Trophoblast cell (in vitro differentiated cells and primary cell): ENCODE measurements at regions not wholly inside any gene's neighbourhood (a gene's known extent, or its start where the extent isn't known, plus 50 kb on each side); places are given as distances from the start of the nearest gene placed in this dataset.

ENCODE experiments used
- DNase-seq, 2 donors: peaks; one replicate each; pipeline ENCODE4 v3.0.0-alpha.2; 2016
- H2AFZ ChIP-seq: 2 replicates; pipeline ENCODE4 v1.6.1; 2013; ENCODE audit warnings: low read length, moderate library complexity, mild to moderate bottlenecking; ENCODE audit not compliant: insufficient read depth, poor library complexity
- H2AK5ac ChIP-seq: 2 replicates; pipeline ENCODE4 v1.6.1; 2013; ENCODE audit warnings: mild to moderate bottlenecking, low read length
- H2BK120ac ChIP-seq: 2 replicates; pipeline ENCODE4 v1.6.1; 2013; ENCODE audit warnings: low read length, mild to moderate bottlenecking, moderate library complexity; ENCODE audit not compliant: insufficient read depth, poor library complexity
- H2BK12ac ChIP-seq: 2 replicates; pipeline ENCODE4 v1.6.1; 2013; ENCODE audit warnings: mild to moderate bottlenecking, low read length, moderate library complexity
- H2BK5ac ChIP-seq: 2 replicates; pipeline ENCODE4 v1.6.1; 2013; ENCODE audit warnings: low read length, low read depth, moderate library complexity, mild to moderate bottlenecking; ENCODE audit not compliant: poor library complexity
- H3K14ac ChIP-seq: 2 replicates; pipeline ENCODE4 v1.6.1; 2013; ENCODE audit warnings: mild to moderate bottlenecking, low read length
- H3K18ac ChIP-seq: 2 replicates; pipeline ENCODE4 v1.6.1; 2013; ENCODE audit warnings: mild to moderate bottlenecking, low read length
- H3K23ac ChIP-seq: 2 replicates; pipeline ENCODE4 v1.6.1; 2013; ENCODE audit warnings: low read length
- H3K27ac ChIP-seq: 2 replicates; pipeline ENCODE4 v1.5.1; 2013; ENCODE audit warnings: low read depth, mild to moderate bottlenecking, inconsistent platforms, low read length, moderate library complexity
- H3K27me3 ChIP-seq: 2 replicates; pipeline ENCODE4 v1.6.1; 2013; ENCODE audit warnings: inconsistent platforms, mild to moderate bottlenecking, low read length, moderate library complexity; ENCODE audit not compliant: insufficient read depth
- H3K36me3 ChIP-seq, 2 experiments: 1 replicate in 1 of 2; 2 replicates in 1 of 2; pipeline ENCODE4 v1.6.1; 2013; ENCODE audit warnings: low read length in 2 of 2, mild to moderate bottlenecking in 2 of 2, moderate library complexity in 1 of 2; ENCODE audit not compliant: insufficient read depth in 2 of 2, control insufficient read depth in 1 of 2
- H3K4ac ChIP-seq: 2 replicates; pipeline ENCODE4 v1.6.1; 2013; ENCODE audit warnings: low read depth, mild to moderate bottlenecking, low read length, moderate library complexity
- H3K4me1 ChIP-seq, 2 experiments: 1 replicate in 1 of 2; 2 replicates in 1 of 2; pipeline ENCODE4 v1.6.1; 2013; ENCODE audit warnings: low read length in 2 of 2, mild to moderate bottlenecking in 2 of 2, moderate library complexity in 1 of 2; ENCODE audit not compliant: insufficient read depth in 2 of 2, control insufficient read depth in 1 of 2
- H3K4me2 ChIP-seq: 2 replicates; pipeline ENCODE4 v1.6.1; 2013; ENCODE audit warnings: inconsistent platforms, mild to moderate bottlenecking, low read length, moderate library complexity
- H3K4me3 ChIP-seq: 2 replicates; pipeline ENCODE4 v1.5.1; 2013; ENCODE audit warnings: mild to moderate bottlenecking, low read depth, low read length, inconsistent platforms
- H3K79me1 ChIP-seq: one replicate; pipeline ENCODE4 v1.6.1; 2013; ENCODE audit warnings: low read length
- H3K79me2 ChIP-seq: 2 replicates; pipeline ENCODE4 v1.6.1; 2013; ENCODE audit warnings: low read length, mild to moderate bottlenecking; ENCODE audit not compliant: control insufficient read depth, insufficient read depth, poor library complexity
- H3K9ac ChIP-seq: 2 replicates; pipeline ENCODE4 v1.6.1; 2013; ENCODE audit warnings: mild to moderate bottlenecking, low read length
- H3K9me3 ChIP-seq: 2 replicates; pipeline ENCODE4 v1.6.1; 2013; ENCODE audit warnings: low read depth, mild to moderate bottlenecking, control low read depth, inconsistent platforms, low read length; ENCODE audit not compliant: insufficient read depth
- H4K12ac ChIP-seq: 2 replicates; pipeline ENCODE4 v1.6.1; 2013; ENCODE audit warnings: low read depth, mild to moderate bottlenecking, low read length, moderate library complexity
- H4K8ac ChIP-seq: 2 replicates; pipeline ENCODE4 v1.6.1; 2013; ENCODE audit warnings: low read depth, mild to moderate bottlenecking, low read length, moderate library complexity
- H4K91ac ChIP-seq: one replicate; pipeline ENCODE4 v1.6.1; 2013; ENCODE audit warnings: low read depth, mild to moderate bottlenecking, low read length, moderate library complexity
- WGBS: extraction: QIAGEN DNeasy Blood & Tissue Kit; methylation state at CpG from one replicate; pipeline ENCODE4 v1.1.7; 2013; ENCODE audit warnings: missing lambda C conversion rate; ENCODE audit not compliant: insufficient read length, insufficient coverage; ENCODE audit errors: extremely low coverage; 5-methylcytosine and 5-hydroxymethylcytosine counted together

DNA sequence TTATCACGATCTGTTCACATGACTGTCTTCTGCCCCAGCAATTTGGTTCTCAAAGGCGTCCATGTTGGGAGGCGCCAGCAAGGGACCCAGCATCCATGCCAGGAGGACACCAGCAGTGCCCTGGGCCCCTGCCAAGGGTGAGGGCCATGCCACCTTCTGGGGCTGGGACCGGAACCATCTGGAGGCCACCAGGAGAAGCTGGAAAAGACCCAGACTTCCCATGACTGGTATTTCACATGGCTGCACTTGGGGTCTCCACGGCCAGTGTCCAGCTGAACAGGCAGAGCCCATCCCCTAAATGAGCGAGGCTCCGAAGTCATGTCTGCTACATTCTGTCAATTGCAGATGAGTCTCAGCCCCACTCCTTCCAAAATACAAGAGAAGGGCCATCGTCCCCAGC is 306.8 kb upstream of the HS6ST1 start:
- no CpG with 5 or more reads among the region's 8 CpGs for WGBS
- Histone ChIP-seq H2AFZ (no peak overlapping the region), H2BK120ac (no peak overlapping the region), H3K36me3 (no peaks in the 10 kb centered on the region), H4K91ac (no peak overlapping the region), H2BK12ac (no peak overlapping the region), H3K79me2 (no peaks in the 10 kb centered on the region), H2AK5ac (no peak overlapping the region), H3K9me3 (no peaks in the 10 kb centered on the region), H3K14ac (no peak overlapping the region), H3K27ac (no peak overlapping the region), H4K8ac (no peak overlapping the region), H4K12ac (no peak overlapping the region), H3K23ac (no peak overlapping the region), H3K9ac (no peak overlapping the region), H3K4me3 (no peak overlapping the region), H2BK5ac (no peak overlapping the region), H3K27me3 (no peaks in the 10 kb centered on the region), H3K4me1 (peaks cover 0 to 2% of the 10 kb centered on the region in 2 experiments), H3K4me2 (no peak overlapping the region), H3K79me1 (no peaks in the 10 kb centered on the region), H3K4ac (no peak overlapping the region), H3K18ac (no peak overlapping the region)
- DNase-seq: no peak

DNA sequence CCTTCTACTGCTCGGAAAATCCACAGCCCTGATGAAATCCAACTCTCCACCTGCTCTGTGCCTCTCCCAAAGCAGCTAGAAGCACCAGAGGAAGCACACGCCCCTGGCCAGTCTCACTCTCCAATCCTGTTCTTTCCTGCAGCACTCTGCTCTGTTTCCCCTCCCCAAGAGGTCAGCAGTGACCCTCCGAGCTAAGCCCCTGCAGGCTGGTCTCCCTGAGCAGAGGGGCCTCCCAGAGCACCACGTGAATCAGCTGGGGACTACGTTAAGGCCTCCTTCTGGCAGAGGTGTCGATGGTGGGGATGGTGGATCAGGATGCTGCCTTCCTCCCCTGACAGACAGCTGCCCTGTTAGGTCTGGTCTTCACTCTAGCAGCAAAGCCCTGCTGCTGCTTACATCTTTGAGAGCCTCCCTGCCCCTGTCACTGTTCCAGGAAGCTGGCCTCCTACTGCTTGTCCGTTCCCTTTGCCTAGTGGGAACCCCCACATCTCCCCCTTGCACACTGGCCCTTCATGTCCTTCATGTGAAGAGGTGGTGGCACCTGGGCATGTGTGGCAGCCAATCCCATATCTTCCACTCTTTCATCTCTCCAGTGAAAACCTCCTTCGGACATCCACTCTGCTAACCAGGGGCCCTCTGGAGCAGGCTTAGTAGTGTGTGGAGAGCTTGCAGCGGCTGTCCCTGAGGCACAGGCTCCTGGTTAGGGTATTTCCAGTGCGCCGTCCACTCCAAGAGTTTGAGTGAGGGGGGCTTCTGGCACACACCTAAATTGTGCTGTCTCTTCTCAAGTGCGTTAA is 307.5 kb upstream of the HS6ST1 start:
- no CpG with 5 or more reads among the region's 12 CpGs for WGBS

DNA sequence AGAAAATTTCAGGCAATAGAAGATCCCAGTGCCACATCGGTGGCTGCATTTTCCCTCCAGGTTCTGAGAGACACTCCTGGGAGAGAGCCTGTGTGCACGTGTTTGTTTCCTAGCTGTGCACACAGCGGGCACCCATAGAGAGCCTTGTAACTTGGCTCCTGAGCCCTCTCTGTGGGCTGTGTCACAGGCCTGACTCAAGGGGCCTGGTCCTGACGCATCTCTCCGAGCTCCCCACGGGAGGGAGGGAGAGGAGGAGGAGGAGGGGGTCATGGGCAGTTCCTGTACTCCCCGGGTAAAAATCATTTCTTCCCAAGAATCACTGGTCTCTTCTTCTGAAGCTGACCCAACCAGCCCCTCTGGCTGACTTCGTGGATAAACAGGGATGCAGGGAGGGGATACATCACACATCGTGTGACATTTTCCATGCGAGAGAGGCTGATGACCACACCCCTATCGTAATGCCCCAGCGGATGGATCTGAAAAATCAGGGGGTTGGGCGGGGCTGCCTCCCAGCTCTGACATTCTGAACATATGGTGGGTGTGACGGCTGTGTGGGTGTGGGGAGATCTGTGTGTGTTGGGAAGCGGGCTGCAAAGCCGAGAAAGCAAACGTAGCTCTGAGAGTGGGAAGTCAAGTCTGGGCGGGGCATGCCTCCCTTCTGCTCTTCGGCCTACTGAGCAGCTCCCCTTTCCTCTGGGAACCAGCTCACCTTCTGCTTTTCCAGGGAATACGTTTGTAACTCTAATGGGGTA is 308.3 kb upstream of the HS6ST1 start:
- Histone ChIP-seq H2AFZ (no peak overlapping the region), H3K14ac (no peak overlapping the region), H3K4me1 (peaks cover 0 to 2% of the 10 kb centered on the region in 2 experiments), H2BK120ac (no peak overlapping the region), H3K4ac (no peak overlapping the region), H4K12ac (no peak overlapping the region), H3K36me3 (no peaks in the 10 kb centered on the region), H3K79me2 (no peaks in the 10 kb centered on the region), H3K9me3 (no peaks in the 10 kb centered on the region), H3K4me2 (no peak overlapping the region), H4K91ac (no peak overlapping the region), H3K9ac (no peak overlapping the region), H3K23ac (no peak overlapping the region), H3K79me1 (no peaks in the 10 kb centered on the region), H3K27ac (no peak overlapping the region), H2BK5ac (no peak overlapping the region), H3K27me3 (no peaks in the 10 kb centered on the region), H2BK12ac (no peak overlapping the region), H3K4me3 (no peak overlapping the region), H2AK5ac (no peak overlapping the region), H3K18ac (no peak overlapping the region), H4K8ac (no peak overlapping the region)
- no CpG with 5 or more reads among the region's 20 CpGs for WGBS
- no peak for DNase-seq

More for the DNA sequence above, 307.5 kb upstream of the HS6ST1 start:
- Histone ChIP-seq H3K27me3 (no peaks in the 10 kb centered on the region), H2AFZ (no peak overlapping the region), H3K4me1 (peaks cover 0 to 2% of the 10 kb centered on the region in 2 experiments), H2BK5ac (no peak overlapping the region), H3K79me2 (no peaks in the 10 kb centered on the region), H4K91ac (no peak overlapping the region), H4K8ac (no peak overlapping the region), H3K23ac (no peak overlapping the region), H3K4ac (no peak overlapping the region), H3K27ac (no peak overlapping the region), H3K14ac (no peak overlapping the region), H3K4me2 (no peak overlapping the region), H3K4me3 (no peak overlapping the region), H3K9me3 (no peaks in the 10 kb centered on the region), H3K9ac (no peak overlapping the region), H2BK120ac (no peak overlapping the region), H3K36me3 (no peaks in the 10 kb centered on the region), H2BK12ac (no peak overlapping the region), H4K12ac (no peak overlapping the region), H3K18ac (no peak overlapping the region), H3K79me1 (no peaks in the 10 kb centered on the region), H2AK5ac (no peak overlapping the region)
- DNase-seq: no peak

DNA sequence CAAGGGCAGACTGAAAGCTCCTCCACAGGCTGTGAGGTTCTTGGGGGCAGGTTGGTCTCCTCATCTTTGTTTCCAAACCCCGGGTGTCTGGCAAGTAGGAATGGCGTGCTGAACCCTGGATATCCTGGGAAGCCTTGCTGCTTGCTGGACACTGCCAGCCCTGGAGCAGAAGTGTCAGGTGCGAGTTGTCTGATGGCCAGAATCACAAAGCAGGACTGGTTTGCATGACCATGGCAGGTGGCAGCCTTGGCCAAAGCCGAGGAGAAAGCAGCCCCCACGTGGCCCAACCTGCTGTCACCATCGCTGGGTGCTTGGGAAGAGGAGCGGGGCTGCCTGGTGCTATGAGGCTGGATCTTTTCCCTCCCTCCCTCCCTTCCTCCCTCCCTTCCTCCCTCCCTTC is 309.5 kb upstream of the HS6ST1 start:
- H3K4ac ChIP-seq: no peak overlapping the region
- H3K79me1 ChIP-seq: no peaks in the 10 kb centered on the region
- H3K18ac ChIP-seq: no peak overlapping the region
- H3K9me3 ChIP-seq: no peaks in the 10 kb centered on the region
- no peak overlapping the region for H2BK12ac ChIP-seq
- no peaks in the 10 kb centered on the region for H3K27me3 ChIP-seq
- peaks cover 0 to 2% of the 10 kb centered on the region in 2 experiments for H3K4me1 ChIP-seq
- H3K27ac ChIP-seq: no peak overlapping the region
- H3K4me2 ChIP-seq: no peak overlapping the region
- H3K79me2 ChIP-seq: no peaks in the 10 kb centered on the region
- no peak overlapping the region for H2AFZ ChIP-seq
- no peak overlapping the region for H3K9ac ChIP-seq
- H3K4me3 ChIP-seq: no peak overlapping the region
- H4K12ac ChIP-seq: no peak overlapping the region
- no peak overlapping the region for H3K14ac ChIP-seq
- no peak for DNase-seq
- no peak overlapping the region for H4K8ac ChIP-seq
- no peak overlapping the region for H2BK5ac ChIP-seq
- no peaks in the 10 kb centered on the region for H3K36me3 ChIP-seq
- WGBS: no CpG with 5 or more reads among the region's 7 CpGs
- no peak overlapping the region for H3K23ac ChIP-seq
- H4K91ac ChIP-seq: no peak overlapping the region
- no peak overlapping the region for H2AK5ac ChIP-seq
- H2BK120ac ChIP-seq: no peak overlapping the region
